NCI-H510A treated with DMSO at 0.1 percent for 48 hours (cell line): ENCODE measurements at regions not wholly inside any gene's neighbourhood (a gene's known extent, or its start where the extent isn't known, plus 50 kb on each side); places are given as distances from the start of the nearest gene placed in this dataset.

Experiments
- DNase-seq: peaks from one replicate; lab custom pipeline; 2025; lab: John Stamatoyannopoulos, UW

DNA sequence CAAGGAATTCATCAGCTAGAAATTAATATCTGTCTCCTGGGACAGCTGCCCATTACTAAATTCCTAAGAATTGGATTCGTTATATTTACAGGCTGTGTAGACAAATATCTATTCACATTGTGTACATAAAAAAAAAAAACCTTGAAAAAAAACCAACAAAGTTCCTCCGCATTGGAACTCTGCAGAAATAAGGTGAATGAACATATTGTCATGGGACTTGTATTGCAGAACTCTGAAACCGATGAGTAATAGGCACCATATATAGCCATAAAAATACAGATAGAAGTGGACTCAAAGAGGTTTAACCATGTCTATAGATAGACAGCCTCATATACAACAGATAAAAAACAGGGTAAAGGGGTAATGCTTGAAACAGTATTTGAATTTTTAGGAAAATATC lies 909.9 kb upstream of the CHAC2 start:
- DNase-seq, result no peak

DNA sequence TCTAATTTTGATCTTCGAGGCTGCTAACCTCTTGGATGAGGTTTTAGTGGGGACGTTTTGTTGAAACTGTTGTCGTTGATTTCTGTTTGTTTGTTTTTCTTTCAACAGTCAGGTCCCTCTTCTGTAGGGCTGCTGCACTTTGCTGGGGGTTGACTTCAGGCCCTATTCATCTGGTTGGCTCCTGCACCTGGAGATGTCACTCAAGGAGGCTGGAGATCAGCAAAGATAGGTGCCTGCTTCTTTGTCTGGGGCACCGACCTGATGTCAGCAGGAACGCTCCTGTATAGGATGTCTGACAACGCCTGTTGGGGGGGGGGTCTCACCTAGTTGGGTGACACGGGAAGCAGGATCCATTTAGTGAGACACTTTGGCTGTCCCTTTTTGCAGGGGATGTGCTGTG lies 915.6 kb upstream of the CHAC2 start:
- no peak for DNase-seq

DNA sequence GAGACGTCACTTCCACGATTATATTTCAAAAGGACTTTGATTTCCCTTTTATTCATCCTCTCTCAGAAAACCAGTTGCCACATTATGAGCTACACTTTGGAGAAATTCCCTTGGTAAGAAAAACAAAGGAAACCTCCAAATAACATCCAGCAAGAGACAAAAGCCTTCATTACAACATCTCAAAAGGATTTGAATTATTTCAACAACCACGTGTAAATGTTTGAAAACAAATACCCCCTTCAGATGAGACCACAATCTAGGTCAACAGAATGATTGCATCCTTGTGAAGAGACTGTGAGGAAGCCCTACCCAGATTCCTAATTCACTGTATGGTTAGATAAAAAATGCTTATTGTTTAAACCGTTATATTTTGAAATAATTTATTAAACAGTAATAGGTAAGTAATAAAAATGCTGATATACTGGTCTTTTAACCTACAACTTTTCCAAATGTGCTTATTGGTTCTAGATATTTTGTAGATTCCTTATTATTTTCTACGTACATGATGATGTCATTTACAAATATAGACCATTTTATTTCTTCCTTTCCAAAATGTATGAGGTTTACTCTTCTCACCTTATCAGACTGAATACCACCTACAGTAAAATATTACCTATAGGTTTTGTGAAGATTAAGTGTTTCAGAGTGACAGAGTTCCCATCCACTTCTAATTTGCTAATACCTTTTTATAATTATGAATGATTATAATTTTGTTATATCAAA lies 922.7 kb upstream of the CHAC2 start:
- no peak for DNase-seq

DNA sequence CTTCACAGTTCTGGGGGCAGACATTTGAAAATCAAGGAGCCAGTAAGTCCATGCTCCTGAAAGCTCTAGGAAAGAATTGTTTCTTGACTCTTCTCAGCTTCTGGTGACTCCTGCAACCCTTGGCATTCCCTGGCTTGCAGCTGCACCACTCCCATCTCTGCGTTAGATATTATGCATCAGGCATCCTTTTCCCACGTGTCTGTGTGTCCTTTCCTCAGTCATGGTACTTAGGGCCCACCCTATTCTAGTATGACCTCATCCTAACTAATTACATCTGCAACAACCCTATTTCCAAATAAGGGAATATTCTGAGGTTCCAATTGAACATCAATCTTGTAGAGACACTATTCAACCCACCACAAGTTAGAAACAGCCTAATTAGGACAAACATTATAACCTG lies 931.7 kb upstream of the CHAC2 start:
- DNase-seq, result no peak

DNA sequence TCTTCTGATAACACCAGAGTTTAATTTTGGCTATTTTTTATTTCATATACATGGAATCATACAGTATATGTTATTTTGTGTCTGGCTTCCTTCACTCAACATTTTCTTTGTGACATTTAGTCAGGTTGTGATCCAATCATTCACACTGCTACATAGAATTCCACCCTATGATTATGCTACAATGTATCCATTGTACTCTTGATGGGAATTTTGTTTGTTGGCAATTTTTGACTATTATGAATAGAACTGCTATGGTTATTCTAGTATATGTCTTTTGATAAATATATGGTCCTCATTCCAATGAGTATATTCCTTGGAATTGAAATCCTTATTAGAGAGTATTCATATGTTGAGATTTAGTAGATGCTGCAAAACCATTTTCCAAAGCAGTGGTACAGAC lies 936.4 kb upstream of the CHAC2 start:
- DNase-seq, result no peak

DNA sequence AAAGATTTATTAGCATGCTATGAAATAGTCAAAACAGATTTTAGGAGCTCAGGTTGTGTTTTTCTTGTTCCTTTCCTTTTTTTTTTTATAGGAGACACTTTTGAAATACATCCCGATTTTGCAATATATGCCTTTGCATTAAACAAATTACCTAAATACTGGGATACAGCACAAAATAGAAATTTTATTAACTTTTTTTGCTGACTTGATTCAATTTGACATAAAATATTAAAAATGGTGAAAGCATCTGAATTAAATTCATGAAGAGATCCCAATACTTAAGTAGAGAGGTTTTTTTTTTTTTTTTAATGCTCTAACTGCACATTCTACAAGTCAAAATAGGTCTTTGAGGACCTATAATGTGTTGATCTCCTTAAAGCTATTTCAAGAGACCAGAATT lies 939.5 kb upstream of the CHAC2 start:
- DNase-seq, result no peak

DNA sequence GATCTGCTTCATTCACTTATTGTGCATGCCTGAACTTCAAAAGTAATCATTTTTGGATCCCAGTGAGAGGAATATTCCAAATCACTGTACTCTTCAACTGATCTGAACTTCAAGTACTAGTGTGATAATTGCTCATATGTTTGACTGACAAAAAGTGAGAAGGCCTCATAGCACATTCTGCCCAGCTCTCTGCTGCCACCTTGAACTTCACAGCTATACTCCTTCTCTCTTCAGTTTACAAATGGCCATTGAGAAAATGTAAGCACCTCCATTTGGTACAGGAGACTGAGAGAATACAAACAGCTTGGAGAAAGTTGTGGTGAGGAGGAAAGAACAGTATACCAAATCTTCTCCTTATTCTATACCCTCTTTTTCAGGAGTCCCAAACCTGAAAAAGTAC lies 946.0 kb upstream of the CHAC2 start:
- peak; percentile 7 for DNase-seq

DNA sequence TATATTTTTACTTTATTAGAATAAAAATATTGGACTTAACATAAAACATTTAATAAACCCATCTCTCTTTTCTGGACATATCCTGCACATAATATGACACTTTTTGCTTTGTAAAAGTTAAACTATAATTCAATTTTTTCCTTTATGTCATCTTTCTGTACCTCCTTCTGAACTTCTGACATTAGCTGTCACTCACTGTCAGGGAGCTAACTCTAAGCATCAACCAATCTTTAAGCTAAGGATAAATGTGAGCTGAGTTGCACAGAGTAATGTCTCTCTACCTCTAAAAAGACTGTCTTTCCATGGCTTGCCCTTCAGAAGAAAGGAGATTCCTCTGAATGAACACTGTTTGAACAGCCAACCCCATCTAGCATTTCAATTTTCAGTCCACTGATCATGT lies 948.6 kb upstream of the CHAC2 start:
- no peak for DNase-seq

DNA sequence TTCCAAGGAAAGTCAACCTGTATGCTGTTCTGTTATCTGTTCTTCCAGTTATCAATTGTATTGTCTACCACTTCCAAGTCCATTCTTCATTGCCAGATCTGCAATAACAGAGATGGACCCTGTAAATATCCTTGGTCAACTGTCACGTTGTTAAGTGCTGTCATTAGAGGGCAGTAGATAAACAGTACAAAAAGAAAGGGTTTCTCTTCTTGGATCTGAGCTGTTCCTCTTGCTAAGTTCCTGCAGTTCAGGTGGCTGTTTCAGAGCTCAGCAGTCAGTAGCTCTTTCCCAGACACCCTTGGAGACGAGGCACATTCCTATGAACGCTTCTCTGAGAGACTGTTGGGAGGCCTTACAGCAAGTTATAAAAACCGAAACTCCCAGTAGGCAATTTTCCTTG lies 957.1 kb upstream of the CHAC2 start:
- peak; percentile 21 for DNase-seq

DNA sequence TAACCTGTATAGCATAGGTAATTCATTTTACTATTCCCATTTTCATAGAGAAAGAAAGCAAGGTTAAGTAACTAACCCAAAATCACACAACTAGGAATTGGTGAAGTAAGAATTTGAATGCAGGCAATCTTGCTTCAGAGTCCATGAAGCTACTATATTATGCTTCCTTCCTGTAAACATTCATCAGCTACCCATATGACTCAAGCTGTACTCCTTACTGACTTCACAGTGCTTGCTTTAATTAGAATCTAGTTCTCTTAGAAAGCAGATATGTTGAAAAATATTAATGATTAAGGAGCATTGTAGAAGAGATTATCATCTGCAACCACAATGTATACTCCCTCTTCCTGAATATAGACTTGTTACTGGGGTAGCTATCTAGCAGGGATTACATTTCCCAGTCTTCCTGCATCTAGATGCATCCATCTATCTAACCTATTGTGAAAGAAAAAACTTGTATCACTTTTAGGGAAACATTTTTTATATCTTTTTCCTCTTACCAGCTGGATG lies 961.6 kb upstream of the CHAC2 start:
- no peak for DNase-seq

DNA sequence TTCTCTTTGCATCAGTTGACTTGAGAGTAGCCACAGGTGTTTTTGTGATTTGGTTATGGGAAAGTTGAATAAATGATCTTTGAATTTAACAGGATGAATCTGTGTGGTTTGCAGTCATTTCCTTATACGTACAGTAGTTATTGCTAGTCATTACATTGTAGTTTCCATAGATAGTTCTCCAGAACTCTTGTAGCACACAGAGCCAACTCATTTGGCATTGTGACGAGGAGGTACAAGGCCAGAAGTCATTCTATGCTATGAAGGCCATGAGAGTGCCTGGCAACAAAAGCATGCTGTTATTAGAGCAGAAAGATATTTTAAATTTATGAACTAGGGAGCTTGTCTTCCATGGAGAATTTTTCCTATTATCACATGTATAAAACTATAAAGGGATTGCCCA lies 973.0 kb upstream of the CHAC2 start:
- DNase-seq, result no peak

DNA sequence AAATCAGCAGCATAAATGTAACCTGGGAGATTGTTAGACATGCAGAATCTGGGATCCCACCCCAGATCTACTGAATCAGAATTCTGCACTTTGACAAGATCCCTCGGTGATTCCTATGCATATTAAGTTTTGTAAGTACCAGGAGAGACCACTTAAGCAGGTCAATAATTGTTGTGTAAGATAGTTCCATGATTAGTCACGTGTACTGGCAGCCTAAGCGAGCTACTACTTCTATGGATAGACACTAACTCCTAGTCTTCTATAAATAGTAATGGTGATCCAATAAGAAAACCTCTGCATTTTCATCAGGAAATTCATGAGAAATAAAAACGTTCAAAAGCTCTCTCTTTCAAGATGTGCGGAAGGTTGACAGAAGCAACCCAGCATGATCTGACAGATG lies 988.2 kb upstream of the CHAC2 start:
- DNase-seq, result no peak

DNA sequence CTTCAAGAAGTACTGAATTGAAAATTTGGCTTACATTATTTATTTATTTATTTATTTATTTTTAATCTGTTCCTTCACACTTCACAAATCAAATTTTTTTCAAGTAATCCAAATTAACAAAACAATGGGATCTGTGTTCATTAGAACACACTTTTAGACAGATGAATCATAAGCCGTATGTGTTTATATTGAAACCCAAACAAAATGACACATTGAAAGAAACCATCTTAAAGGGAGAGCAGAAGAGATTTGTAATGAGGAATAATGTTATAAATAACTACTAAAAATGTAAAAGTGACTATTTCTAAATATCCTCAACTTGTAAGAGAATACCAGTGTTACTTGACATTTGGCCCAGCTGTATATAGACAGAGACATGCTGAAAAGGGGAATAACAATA lies 991.0 kb upstream of the CHAC2 start:
- DNase-seq, result no peak

DNA sequence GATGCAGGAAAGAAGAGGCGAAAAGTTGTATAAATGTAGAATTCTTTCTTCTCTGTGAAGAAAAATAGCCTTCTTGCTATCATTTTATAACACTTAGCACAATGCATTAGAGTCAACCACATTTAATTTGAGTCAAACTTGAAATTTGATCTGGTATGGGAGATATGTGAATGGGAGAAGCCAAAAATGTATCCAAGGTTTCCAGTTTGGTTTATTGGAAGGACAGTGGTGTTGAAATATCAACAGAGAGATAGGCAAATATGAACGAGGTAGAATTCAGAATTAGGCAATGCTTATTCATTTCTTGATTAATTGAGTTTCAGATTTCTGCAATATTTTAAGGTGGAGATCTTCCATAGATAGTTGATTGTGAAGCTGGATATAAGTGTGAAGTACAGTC lies 991.9 kb upstream of the CHAC2 start:
- no peak for DNase-seq

DNA sequence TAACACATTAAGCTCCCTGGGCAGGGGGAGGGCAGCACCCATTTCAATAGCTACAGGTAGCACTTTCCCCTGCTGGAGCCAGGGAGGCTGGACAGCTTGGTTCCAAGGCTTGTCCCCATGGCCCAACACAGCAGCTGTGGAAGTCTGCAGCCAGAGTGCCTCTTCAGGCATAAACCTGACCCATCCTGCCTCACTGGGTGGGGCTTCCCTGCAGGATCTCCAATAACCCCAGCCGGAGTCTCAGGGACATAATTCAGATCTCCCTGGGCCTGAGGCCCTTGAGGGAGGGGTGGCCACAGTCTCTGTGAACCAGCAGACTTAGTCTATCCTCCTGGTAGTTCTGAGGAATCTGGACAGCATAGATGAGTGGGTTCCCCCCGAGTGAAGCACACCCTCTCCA lies 1001.9 kb upstream of the CHAC2 start:
- DNase-seq, result no peak

DNA sequence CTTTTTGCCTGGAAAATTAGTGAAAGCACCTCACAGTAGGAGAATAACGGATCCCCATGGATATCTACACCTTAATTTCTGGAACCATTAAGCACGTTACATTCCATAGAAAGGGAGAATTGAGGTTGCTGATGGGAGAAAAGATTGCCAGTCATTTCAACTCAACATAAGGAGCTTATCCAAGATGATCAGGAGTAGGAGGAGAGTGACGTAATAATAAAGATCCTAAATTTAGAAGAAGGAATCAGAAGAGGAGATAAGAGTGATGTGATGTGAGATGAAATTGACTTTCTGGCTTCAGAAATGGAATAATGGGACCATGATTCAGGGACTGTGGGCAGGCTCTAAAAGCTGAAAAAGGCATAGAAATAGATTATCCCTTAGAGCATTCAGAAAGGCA lies 1017.8 kb upstream of the CHAC2 start:
- no peak for DNase-seq

DNA sequence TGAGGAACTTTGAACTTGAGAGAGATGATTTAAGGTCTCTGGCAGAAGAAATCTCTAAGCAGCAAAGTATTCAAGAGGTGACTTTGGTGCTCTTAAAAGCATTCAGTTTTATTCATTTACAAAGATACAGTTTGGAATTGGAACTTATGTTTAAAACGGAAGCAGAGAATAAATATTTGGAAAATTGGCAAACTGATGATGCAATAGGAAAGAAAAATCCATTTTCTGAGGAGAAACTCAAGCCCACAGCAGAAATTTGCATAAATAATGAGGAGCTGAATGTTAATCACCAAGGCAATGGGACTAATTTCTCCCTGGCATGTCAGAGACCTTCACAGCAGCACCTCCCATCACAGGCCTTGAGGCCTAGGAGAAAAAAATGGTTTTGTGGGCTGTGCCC lies 1022.5 kb upstream of the CHAC2 start:
- no peak for DNase-seq

DNA sequence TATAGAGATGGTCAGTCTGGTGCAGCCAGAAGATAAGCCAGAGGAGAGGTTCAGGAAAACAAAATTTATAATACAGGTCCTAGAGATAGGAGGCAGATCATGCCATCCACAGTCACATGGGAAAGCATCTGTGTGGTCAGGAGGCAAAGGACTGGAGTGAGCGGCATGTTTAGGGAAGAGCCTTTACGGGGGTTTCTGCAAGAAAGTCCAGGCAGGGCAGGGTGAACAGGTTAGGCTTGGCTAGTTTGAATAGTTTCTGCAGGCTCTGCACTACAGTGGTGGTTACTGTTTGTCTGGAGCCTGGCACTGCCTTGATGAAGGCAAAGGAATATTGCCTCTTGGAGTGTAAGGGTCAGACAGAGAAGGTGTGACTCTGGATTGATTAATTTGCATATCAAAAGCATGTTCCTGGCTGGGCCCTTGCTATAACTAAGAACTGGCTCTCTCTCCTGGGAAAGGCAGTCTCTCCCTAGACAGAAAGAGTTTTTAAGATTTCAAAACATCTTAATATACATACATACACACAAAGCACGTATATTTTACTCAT lies 1034.7 kb upstream of the CHAC2 start:
- DNase-seq, result no peak

DNA sequence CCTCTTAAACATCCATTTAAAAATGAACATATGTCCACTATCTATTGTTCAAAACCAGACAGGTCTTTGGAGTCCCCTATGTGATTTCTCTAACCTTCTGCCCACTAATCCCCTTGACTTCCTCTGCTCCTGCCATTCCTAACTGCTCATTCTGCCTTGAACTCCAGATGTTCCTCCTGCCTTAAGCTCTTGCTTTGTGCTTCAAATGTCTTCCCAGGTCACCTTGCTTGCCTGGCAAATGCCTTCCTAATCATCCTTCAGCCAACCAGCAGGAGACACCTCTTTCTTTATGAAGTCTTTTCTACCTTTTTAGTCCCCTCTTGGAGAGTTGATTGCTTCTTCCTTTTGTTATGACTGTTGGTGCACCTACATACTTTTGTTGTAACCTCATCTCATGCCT lies 1043.0 kb upstream of the CHAC2 start:
- no peak for DNase-seq

DNA sequence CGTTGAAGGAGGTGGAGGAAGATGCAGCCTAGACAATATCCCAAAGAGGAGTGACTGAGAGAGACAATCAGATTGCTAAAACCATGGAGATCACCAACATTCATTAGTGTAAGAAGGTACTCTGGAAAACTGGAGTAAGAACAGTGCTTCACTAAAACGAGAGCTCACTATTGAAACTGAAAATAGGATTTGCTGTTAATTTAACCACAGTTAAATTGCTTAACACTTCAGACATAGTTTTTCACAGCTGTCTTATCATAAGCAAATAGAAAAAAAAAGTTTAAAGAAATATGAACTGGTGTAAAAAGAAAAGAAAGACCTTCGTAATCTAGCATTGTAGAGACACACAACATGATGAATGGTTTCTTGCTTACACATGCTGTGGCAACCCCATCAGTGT lies 1049.8 kb upstream of the CHAC2 start:
- no peak for DNase-seq

DNA sequence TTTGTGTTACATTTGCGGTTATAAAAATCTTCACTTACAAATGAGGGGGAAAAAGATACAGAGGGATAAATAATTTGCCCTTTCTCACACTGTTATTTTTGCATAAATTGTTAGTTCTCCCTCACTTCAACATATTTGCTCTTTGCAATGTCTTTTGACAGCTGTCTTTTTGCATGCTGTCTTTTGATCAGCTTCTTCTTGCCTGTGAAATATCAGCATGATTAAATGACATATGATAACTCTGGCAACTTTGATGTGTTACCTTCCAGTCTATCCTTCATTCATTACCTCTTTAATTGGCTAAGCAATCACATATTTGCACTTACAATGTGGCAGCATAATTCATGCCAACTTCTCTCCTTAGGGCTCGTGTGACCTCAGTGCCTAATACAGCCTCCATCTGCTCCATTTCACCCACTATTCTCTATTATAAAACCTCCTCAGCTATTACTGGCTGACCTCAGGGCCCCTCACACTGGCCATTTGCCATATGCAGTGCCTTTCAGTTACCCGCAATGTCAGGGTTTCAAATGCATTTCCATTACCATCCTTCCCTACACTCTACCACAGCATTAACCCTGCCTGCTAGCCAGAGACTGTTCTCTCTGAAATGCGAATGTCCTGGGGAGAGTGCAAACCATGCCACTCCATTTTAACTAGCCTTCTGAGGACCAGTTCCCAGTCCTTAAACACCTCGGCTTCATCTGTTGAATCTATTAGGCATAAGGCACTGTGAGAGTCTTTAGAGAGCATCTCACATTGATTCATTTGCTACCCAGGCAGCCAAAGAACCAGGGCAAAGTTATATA lies 1056.6 kb upstream of the CHAC2 start:
- DNase-seq, result no peak

DNA sequence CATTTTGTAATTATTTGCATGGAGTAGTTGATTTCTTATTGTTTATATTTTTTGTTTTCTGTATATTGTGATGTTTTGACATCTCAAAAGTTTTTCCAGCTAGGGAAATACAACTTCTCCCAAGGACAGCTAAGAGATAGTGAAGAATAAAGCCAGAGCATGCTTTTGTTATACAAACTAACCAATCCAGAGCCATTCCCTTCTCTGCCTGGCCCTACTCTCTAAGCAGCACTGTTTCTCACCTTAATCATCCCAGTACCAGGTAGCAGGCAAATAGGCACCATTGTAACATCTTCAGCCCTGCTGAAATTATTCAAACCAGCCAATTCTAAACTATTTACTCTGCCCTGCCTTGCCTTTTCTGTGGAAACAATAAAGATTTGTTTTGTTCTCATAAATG lies 1063.4 kb upstream of the CHAC2 start:
- no peak for DNase-seq

DNA sequence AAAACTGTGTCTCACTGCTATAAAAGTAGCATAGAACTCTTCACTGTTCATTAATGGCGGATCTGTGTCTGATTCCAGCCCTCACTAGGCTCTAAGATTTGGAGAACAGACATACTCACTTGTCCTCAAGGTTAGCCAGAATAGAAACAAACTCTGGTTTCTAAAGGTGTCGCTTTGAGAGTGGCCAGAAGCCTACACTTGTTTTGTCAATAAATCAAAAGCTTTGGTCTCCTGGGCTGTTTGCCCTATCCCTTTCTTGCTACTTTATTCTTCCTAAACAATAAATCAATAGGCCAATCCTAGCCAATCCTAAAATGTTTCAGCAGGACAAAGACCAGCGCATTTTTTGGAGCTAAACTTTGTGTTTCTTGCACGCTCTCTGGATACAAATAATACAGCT lies 1064.6 kb upstream of the CHAC2 start:
- no peak for DNase-seq
